GM12878 (cell line): ENCODE measurements at regions not wholly inside any gene's neighbourhood (a gene's known extent, or its start where the extent isn't known, plus 50 kb on each side); places are given as distances from the start of the nearest gene placed in this dataset.

Experiments
- ATAC-seq: fragments of 200-7000 bp; cut with Tn5 transposase; 3 replicates; pipeline ENCODE4 v1.9.1; 2020; ENCODE audit warnings: mild to moderate bottlenecking, moderate library complexity
- BruUV-seq: library from RNA; stranded (reverse); fragments of 400-500 nt; replicated peaks from 2 replicates; lab custom pipeline; 2021; lab: Mats Ljungman, UMichigan
- CTCF ChIA-PET: fragments of 300-600 bp; sonication (Branson Sonifier 250); formaldehyde crosslinking; extraction: SDS; loops from one replicate; lab custom pipeline; 2021; ENCODE audit warnings: inconsistent platforms; lab: Yijun Ruan, JAX
- POLR2A ChIA-PET: fragments of 350-600 bp; formaldehyde crosslinking; extraction: SDS; loops from one replicate; lab custom pipeline; 2021; ENCODE audit warnings: inconsistent platforms; lab: Charles Lee
- RAD21 ChIA-PET: fragments of 300-600 bp; sonication (Branson Sonifier 250); formaldehyde crosslinking; loops from one replicate; lab custom pipeline; 2023; ENCODE audit warnings: antibody characterized with exemption; ENCODE audit not compliant: unreplicated experiment; lab: Charles Lee
- SMC1A ChIA-PET: fragments of 300-600 bp; sonication (Branson Sonifier 250); formaldehyde crosslinking; loops from one replicate; lab custom pipeline; 2023; ENCODE audit not compliant: unreplicated experiment, uncharacterized antibody; lab: Charles Lee
- DNase-seq: peaks from one replicate; pipeline ENCODE4 v3.0.0-alpha.2; 2011; ENCODE audit warnings: low read depth, low spot score
- FAIRE-seq: peaks from 3 replicates; lab custom pipeline; 2011; peaks lifted over from hg19 to GRCh38; lab: Jason Lieb, UNC
- H2AFZ ChIP-seq: 2 replicates; pipeline ENCODE4 v1.6.0; 2011; ENCODE audit warnings: low read depth, low read length, control low read depth; ENCODE audit not compliant: control insufficient read depth
- H3K27ac ChIP-seq: 2 replicates; pipeline ENCODE4 v1.5.1; 2011; ENCODE audit warnings: control low read depth; ENCODE audit not compliant: control insufficient read depth, insufficient read depth
- H3K27me3 ChIP-seq, 2 experiments: replicated peaks in 1 of 2; 2 replicates each; pipeline versions ENCODE4 v1.6.0 to v1.6.1; 2011; ENCODE audit warnings: low read length in 1 of 2; ENCODE audit not compliant: control insufficient read depth in 2 of 2, insufficient read depth in 2 of 2
- H3K36me3 ChIP-seq, 2 experiments: 2 replicates each; pipeline ENCODE4 v1.5.1; 2011; ENCODE audit warnings: low read length in 1 of 2; ENCODE audit not compliant: control insufficient read depth in 2 of 2, insufficient read depth in 2 of 2
- H3K4me1 ChIP-seq: 2 replicates; pipeline ENCODE4 v1.6.1; 2011; ENCODE audit warnings: mild to moderate bottlenecking, low read length, moderate library complexity, mixed read lengths; ENCODE audit not compliant: control insufficient read depth, insufficient read depth
- H3K4me2 ChIP-seq: 2 replicates; pipeline ENCODE4 v1.6.0; 2011; ENCODE audit warnings: control low read depth; ENCODE audit not compliant: control insufficient read depth, insufficient read depth
- H3K4me3 ChIP-seq: fragments of 200-600 bp; sonication (generic); 2 replicates; pipeline ENCODE4 v1.5.1; 2016
- H3K79me2 ChIP-seq: 2 replicates; pipeline ENCODE4 v1.6.0; 2011; ENCODE audit warnings: low read length; ENCODE audit not compliant: control insufficient read depth, insufficient read depth
- H3K9ac ChIP-seq: 2 replicates; pipeline ENCODE4 v1.8.0; 2011; ENCODE audit warnings: low read length, control low read depth, mixed read lengths; ENCODE audit not compliant: control insufficient read depth, insufficient read depth
- H3K9me3 ChIP-seq: replicated peaks from 3 replicates; pipeline ENCODE4 v1.5.1; 2011; ENCODE audit warnings: mild to moderate bottlenecking, low read length; ENCODE audit not compliant: control insufficient read depth, insufficient read depth
- H4K20me1 ChIP-seq: 2 replicates; pipeline ENCODE4 v1.6.0; 2011; ENCODE audit not compliant: control insufficient read depth, insufficient read depth
- BHLHE40 ChIP-seq, 2 experiments: fragments of 450-650 bp in 1 of 2; IDR thresholded peaks; 2 replicates each; pipeline ENCODE4 v1.6.1; 2011 to 2017; ENCODE audit warnings: low read depth in 2 of 2, borderline replicate concordance in 1 of 2, improper control_type of control experiment in 1 of 2, low read length in 1 of 2, mild to moderate bottlenecking in 1 of 2
- CREM ChIP-seq: IDR thresholded peaks from 2 replicates; pipeline ENCODE4 v1.6.1; 2014; ENCODE audit warnings: antibody characterized with exemption, low read depth
- ELK1 ChIP-seq: IDR thresholded peaks from 2 replicates; pipeline ENCODE4 v1.6.1; 2012; ENCODE audit warnings: low read depth, low read length, improper control_type of control experiment
- EP300 ChIP-seq, 2 experiments: fragments of 150-350 bp in 1 of 2; IDR thresholded peaks; 2 replicates each; pipeline ENCODE4 v1.6.1; 2011 to 2012; ENCODE audit warnings: low read depth in 2 of 2, low read length in 2 of 2, borderline replicate concordance in 1 of 2, improper control_type of control experiment in 1 of 2, inconsistent platforms in 1 of 2; ENCODE audit not compliant: control insufficient read depth in 1 of 2
- FOS ChIP-seq: IDR thresholded peaks from 3 replicates; pipeline ENCODE4 v1.6.1; 2011; ENCODE audit warnings: borderline replicate concordance; ENCODE audit not compliant: insufficient read length; ENCODE audit errors: extremely low read depth
- MEF2B ChIP-seq: fragments of 450-650 bp; IDR thresholded peaks from 2 replicates; pipeline ENCODE4 v1.6.1; 2018; ENCODE audit warnings: mild to moderate bottlenecking, moderate library complexity; ENCODE audit not compliant: partially characterized antibody, poor library complexity, severe bottlenecking
- NFXL1 ChIP-seq: fragments of 450-650 bp; IDR thresholded peaks from 2 replicates; pipeline ENCODE4 v1.6.1; 2017; ENCODE audit warnings: antibody characterized with exemption, mild to moderate bottlenecking, borderline replicate concordance
- NFYB ChIP-seq: IDR thresholded peaks from 2 replicates; pipeline ENCODE4 v1.6.1; 2011; ENCODE audit warnings: low read depth, mild to moderate bottlenecking, low read length, improper control_type of control experiment, moderate library complexity; ENCODE audit not compliant: insufficient read depth
- NR2C1 ChIP-seq: fragments of 450-650 bp; IDR thresholded peaks from 2 replicates; pipeline ENCODE4 v1.6.1; 2017; ENCODE audit warnings: antibody characterized with exemption, mild to moderate bottlenecking, moderate library complexity
- NR2F1 ChIP-seq: fragments of 450-650 bp; conservative IDR thresholded peaks from 2 replicates; pipeline ENCODE4 v1.6.1; 2017; ENCODE audit warnings: mild to moderate bottlenecking
- SIX5 ChIP-seq: IDR thresholded peaks from 2 replicates; pipeline ENCODE4 v1.6.1; 2011; ENCODE audit warnings: mild to moderate bottlenecking, low read depth, low read length, moderate library complexity; ENCODE audit not compliant: severe bottlenecking
- STAT3 ChIP-seq: IDR thresholded peaks from 2 replicates; pipeline ENCODE4 v1.6.1; 2011; ENCODE audit warnings: low read depth, low read length, improper control_type of control experiment
- ZBTB33 ChIP-seq: fragments of 450-650 bp; IDR thresholded peaks from 2 replicates; pipeline ENCODE4 v1.6.1; 2017; ENCODE audit warnings: mild to moderate bottlenecking
- ZSCAN29 ChIP-seq: fragments of 450-650 bp; IDR thresholded peaks from 2 replicates; pipeline ENCODE4 v1.6.1; 2017; ENCODE audit warnings: mild to moderate bottlenecking, moderate library complexity
- WGBS: methylation state at CpG from one replicate; pipeline ENCODE4 v1.1.6; 2016; ENCODE audit warnings: low lambda C conversion rate; ENCODE audit not compliant: insufficient replicate concordance, insufficient coverage; ENCODE audit errors: missing lambda C conversion rate; 5-methylcytosine and 5-hydroxymethylcytosine counted together
- in situ Hi-C: fragments of 300-500 bp; cut with MboI; formaldehyde crosslinking; loops from 9 replicates; pipeline ENCODE4 v1.14.3; 2018; ENCODE audit warnings: mixed read lengths
- intact Hi-C: fragments of 100-400 bp; cut with micrococcal nuclease; formaldehyde crosslinking; loops from one replicate; pipeline ENCODE4 v1.14.2; 2022; ENCODE audit not compliant: unreplicated experiment
- TF ChIP-seq, protein P1 (sequence below): fragments of 450-650 bp; formaldehyde crosslinking; IDR thresholded peaks from 2 replicates; pipeline ENCODE4 v1.5.0; 2022; ENCODE audit warnings: mild to moderate bottlenecking, missing genetic modification characterization

GRCh38 chr16:65445313-65446260 lies 323.7 kb upstream of the CDH11 start:
- Histone ChIP-seq H3K9me3 (no peaks in the 10 kb centered on the region; the same call in 2 of the 3 replicates), H3K79me2 (no peaks in the 10 kb centered on the region), H2AFZ (no peak overlapping the region), H3K36me3 (no peaks in the 10 kb centered on the region), H3K9ac (no peak overlapping the region), H4K20me1 (no peaks in the 10 kb centered on the region), H3K27ac (no peak overlapping the region), H3K4me3 (no peak overlapping the region), H3K4me2 (no peak overlapping the region), H3K27me3 (no peaks in the 10 kb centered on the region), H3K4me1 (no peaks in the 10 kb centered on the region)
- CTCF ChIA-PET, result no interaction called here
- SMC1A ChIA-PET, result interaction anchor here (0.9 kb wide), 1 partner anchor 10 kb away, joined by 3 read pairs; no protein-coding TSS in a partner anchor
- WGBS, result 0% methylated on average over 1 of the region's 1 CpG
- in situ Hi-C loops, result no loop called here
- DNase-seq (no peak), FAIRE-seq (no peak), ATAC-seq (no peak)
- POLR2A ChIA-PET, result no interaction called here
- RAD21 ChIA-PET, result no interaction called here
- TF ChIP-seq ELK1, result no peak
- no peak for TF ChIP-seq FOS
- no peak for TF ChIP-seq ZBTB33
- no peak for TF ChIP-seq NR2C1
- TF ChIP-seq STAT3, result no peak
- TF ChIP-seq NFYB, result no peak
- TF ChIP-seq CREM, result no peak
- TF ChIP-seq ZSCAN29, result no peak
- no peak for TF ChIP-seq NR2F1
- no peak for TF ChIP-seq BHLHE40 (IDR thresholded peaks at IDR 0.05; ENCODE audit: borderline replicate concordance in 1 of 2, low read depth in 2 of 2, low read length in 1 of 2)
- TF ChIP-seq MEF2B, result no peak
- TF ChIP-seq EP300 (IDR thresholded peaks at IDR 0.05; ENCODE audit: borderline replicate concordance in 1 of 2, control insufficient read depth in 1 of 2, low read depth in 2 of 2, low read length in 2 of 2), result no peak
- TF ChIP-seq SIX5, result no peak
- TF ChIP-seq, protein P1, sequence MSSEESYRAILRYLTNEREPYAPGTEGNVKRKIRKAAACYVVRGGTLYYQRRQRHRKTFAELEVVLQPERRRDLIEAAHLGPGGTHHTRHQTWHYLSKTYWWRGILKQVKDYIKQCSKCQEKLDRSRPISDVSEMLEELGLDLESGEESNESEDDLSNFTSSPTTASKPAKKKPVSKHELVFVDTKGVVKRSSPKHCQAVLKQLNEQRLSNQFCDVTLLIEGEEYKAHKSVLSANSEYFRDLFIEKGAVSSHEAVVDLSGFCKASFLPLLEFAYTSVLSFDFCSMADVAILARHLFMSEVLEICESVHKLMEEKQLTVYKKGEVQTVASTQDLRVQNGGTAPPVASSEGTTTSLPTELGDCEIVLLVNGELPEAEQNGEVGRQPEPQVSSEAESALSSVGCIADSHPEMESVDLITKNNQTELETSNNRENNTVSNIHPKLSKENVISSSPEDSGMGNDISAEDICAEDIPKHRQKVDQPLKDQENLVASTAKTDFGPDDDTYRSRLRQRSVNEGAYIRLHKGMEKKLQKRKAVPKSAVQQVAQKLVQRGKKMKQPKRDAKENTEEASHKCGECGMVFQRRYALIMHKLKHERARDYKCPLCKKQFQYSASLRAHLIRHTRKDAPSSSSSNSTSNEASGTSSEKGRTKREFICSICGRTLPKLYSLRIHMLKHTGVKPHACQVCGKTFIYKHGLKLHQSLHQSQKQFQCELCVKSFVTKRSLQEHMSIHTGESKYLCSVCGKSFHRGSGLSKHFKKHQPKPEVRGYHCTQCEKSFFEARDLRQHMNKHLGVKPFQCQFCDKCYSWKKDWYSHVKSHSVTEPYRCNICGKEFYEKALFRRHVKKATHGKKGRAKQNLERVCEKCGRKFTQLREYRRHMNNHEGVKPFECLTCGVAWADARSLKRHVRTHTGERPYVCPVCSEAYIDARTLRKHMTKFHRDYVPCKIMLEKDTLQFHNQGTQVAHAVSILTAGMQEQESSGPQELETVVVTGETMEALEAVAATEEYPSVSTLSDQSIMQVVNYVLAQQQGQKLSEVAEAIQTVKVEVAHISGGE (CRISPR knock-in tag), result no peak
- TF ChIP-seq NFXL1, result no peak
- intact Hi-C loops, result no loop called here
- BruUV-seq, result no TSS peak
